IMR-90 (cell line): ENCODE measurements at regions not wholly inside any gene's neighbourhood (a gene's known extent, or its start where the extent isn't known, plus 50 kb on each side); places are given as distances from the start of the nearest gene placed in this dataset.

Experiments
- ATAC-seq: fragments of 200-7000 bp; cut with Tn5 transposase; 2 replicates; pipeline ENCODE4 v1.9.1; 2020; ENCODE audit warnings: low read depth, mild to moderate bottlenecking, moderate library complexity
- BruUV-seq: library from RNA; stranded (reverse); fragments of 400-500 nt; replicated peaks from 2 replicates; lab custom pipeline; 2021; lab: Mats Ljungman, UMichigan
- CTCF ChIA-PET: fragments of 300-600 bp; formaldehyde crosslinking; extraction: SDS; loops from one replicate; lab custom pipeline; 2021; ENCODE audit warnings: antibody characterized with exemption; lab: Yijun Ruan, JAX
- POLR2A ChIA-PET: fragments of 300-600 bp; sonication (Branson Sonifier 250); formaldehyde crosslinking; loops from one replicate; lab custom pipeline; 2022; ENCODE audit warnings: antibody characterized with exemption; ENCODE audit not compliant: unreplicated experiment; lab: Charles Lee
- DNase-seq: peaks from one replicate; pipeline ENCODE4 v3.0.0; 2013
- H2AFZ ChIP-seq: replicated peaks from 2 replicates; pipeline ENCODE3; 2013; ENCODE audit warnings: low read length, mild to moderate bottlenecking; ENCODE audit not compliant: poor library complexity
- H2AK5ac ChIP-seq: 2 replicates; pipeline ENCODE4 v1.6.1; 2013; ENCODE audit warnings: low read depth, low read length, inconsistent platforms
- H2AK9ac ChIP-seq: replicated peaks from 2 replicates; pipeline ENCODE3; 2013; ENCODE audit warnings: mild to moderate bottlenecking, low read depth, low read length, moderate library complexity; ENCODE audit not compliant: poor library complexity
- H2BK120ac ChIP-seq: 2 replicates; pipeline ENCODE4 v1.6.1; 2013; ENCODE audit warnings: low read depth, low read length, inconsistent platforms
- H2BK15ac ChIP-seq: 3 replicates; pipeline ENCODE4 v1.6.1; 2013; ENCODE audit warnings: low read depth, low read length, inconsistent platforms
- H2BK20ac ChIP-seq: 2 replicates; pipeline ENCODE4 v1.6.1; 2013; ENCODE audit warnings: low read depth, mild to moderate bottlenecking, inconsistent platforms, low read length, moderate library complexity
- H2BK5ac ChIP-seq: 2 replicates; pipeline ENCODE4 v1.6.1; 2013; ENCODE audit warnings: mild to moderate bottlenecking, low read depth, low read length, inconsistent platforms; ENCODE audit not compliant: poor library complexity, severe bottlenecking
- H3K14ac ChIP-seq: replicated peaks from 2 replicates; pipeline ENCODE4 v1.6.1; 2013; ENCODE audit warnings: low read depth, low read length, inconsistent platforms
- H3K18ac ChIP-seq: 2 replicates; pipeline ENCODE4 v1.6.1; 2013; ENCODE audit warnings: low read depth, low read length, control low read depth
- H3K23ac ChIP-seq: 2 replicates; pipeline ENCODE4 v1.6.1; 2013; ENCODE audit warnings: low read depth, low read length, inconsistent platforms
- H3K27ac ChIP-seq: 2 replicates; pipeline ENCODE4 v1.5.1; 2013; ENCODE audit warnings: mild to moderate bottlenecking, control low read depth, low read length; ENCODE audit not compliant: insufficient read depth
- H3K27me3 ChIP-seq: 2 replicates; pipeline ENCODE4 v1.6.1; 2013; ENCODE audit warnings: low read length; ENCODE audit not compliant: control insufficient read depth, insufficient read depth
- H3K36me3 ChIP-seq: 2 replicates; pipeline ENCODE4 v1.6.1; 2013; ENCODE audit warnings: low read length, mixed read lengths; ENCODE audit not compliant: control insufficient read depth, insufficient read depth
- H3K4ac ChIP-seq: 2 replicates; pipeline ENCODE4 v1.6.1; 2013; ENCODE audit warnings: low read depth, low read length, inconsistent platforms
- H3K4me1 ChIP-seq: 2 replicates; pipeline ENCODE4 v1.6.1; 2013; ENCODE audit warnings: low read length, mixed read lengths; ENCODE audit not compliant: control insufficient read depth, insufficient read depth
- H3K4me2 ChIP-seq: 2 replicates; pipeline ENCODE4 v1.6.1; 2013; ENCODE audit warnings: low read depth, mild to moderate bottlenecking, control low read depth, low read length, moderate library complexity
- H3K4me3 ChIP-seq: 2 replicates; pipeline ENCODE4 v1.5.1; 2013; ENCODE audit warnings: low read depth, mild to moderate bottlenecking, control low read depth, low read length, moderate library complexity; ENCODE audit not compliant: insufficient read depth
- H3K56ac ChIP-seq: 2 replicates; pipeline ENCODE4 v1.6.1; 2013; ENCODE audit warnings: low read length, inconsistent platforms; ENCODE audit not compliant: insufficient read depth; ENCODE audit errors: extremely low read depth
- H3K79me1 ChIP-seq, 2 experiments: 2 replicates each; pipeline ENCODE4 v1.6.1; 2013; ENCODE audit warnings: low read length in 2 of 2, inconsistent platforms in 1 of 2, low read depth in 1 of 2
- H3K9ac ChIP-seq: 2 replicates; pipeline ENCODE4 v1.6.1; 2013; ENCODE audit warnings: low read depth, low read length, control low read depth
- H3K9me1 ChIP-seq: 2 replicates; pipeline ENCODE4 v1.6.1; 2013; ENCODE audit warnings: low read length, inconsistent platforms; ENCODE audit not compliant: insufficient read depth
- H3K9me3 ChIP-seq: 2 replicates; pipeline ENCODE4 v1.6.1; 2013; ENCODE audit warnings: low read length; ENCODE audit not compliant: control insufficient read depth, insufficient read depth
- H4K20me1 ChIP-seq: 2 replicates; pipeline ENCODE4 v1.6.1; 2013; ENCODE audit warnings: low read length, inconsistent platforms; ENCODE audit not compliant: insufficient read depth
- H4K5ac ChIP-seq: 2 replicates; pipeline ENCODE4 v1.6.1; 2013; ENCODE audit warnings: mild to moderate bottlenecking, low read depth, low read length, control low read depth
- H4K8ac ChIP-seq, 2 experiments: 2 replicates each; pipeline ENCODE4 v1.6.1; 2013; ENCODE audit warnings: low read depth in 2 of 2, low read length in 2 of 2, control low read depth in 1 of 2, inconsistent platforms in 1 of 2
- H4K91ac ChIP-seq: 2 replicates; pipeline ENCODE4 v1.6.1; 2013; ENCODE audit warnings: low read depth, low read length, inconsistent platforms; ENCODE audit not compliant: insufficient read depth
- RAD21 ChIP-seq: IDR thresholded peaks from 2 replicates; pipeline ENCODE4 v1.6.1; 2012; ENCODE audit warnings: low read length, improper control_type of control experiment
- dilution Hi-C: fragments of 300-500 bp; cut with HindIII; formaldehyde crosslinking; loops from one replicate; pipeline ENCODE4 v1.14.3; 2018; ENCODE audit warnings: low sequenced_read_pairs; ENCODE audit not compliant: unreplicated experiment
- in situ Hi-C: fragments of 300-500 bp; cut with MboI; formaldehyde crosslinking; loops from 3 replicates; pipeline ENCODE4 v1.14.3; 2019; ENCODE audit warnings: low sequenced_read_pairs, inconsistent platforms, mixed read lengths
- intact Hi-C: fragments of 100-400 bp; cut with micrococcal nuclease; formaldehyde crosslinking; loops from 2 replicates; pipeline ENCODE4 v1.10.0; 2022
- TF ChIP-seq, protein P1 (sequence below): fragments of 150-350 bp; IDR thresholded peaks from 2 replicates; pipeline ENCODE4 v1.6.1; 2017; ENCODE audit warnings: mild to moderate bottlenecking, antibody characterized with exemption, low read length, low read depth
- TF ChIP-seq, protein P2 (sequence below): fragments of 150-350 bp; IDR thresholded peaks from 2 replicates; pipeline ENCODE4 v1.6.1; 2016; ENCODE audit warnings: low read depth, mild to moderate bottlenecking, low read length, moderate library complexity, borderline replicate concordance

DNA sequence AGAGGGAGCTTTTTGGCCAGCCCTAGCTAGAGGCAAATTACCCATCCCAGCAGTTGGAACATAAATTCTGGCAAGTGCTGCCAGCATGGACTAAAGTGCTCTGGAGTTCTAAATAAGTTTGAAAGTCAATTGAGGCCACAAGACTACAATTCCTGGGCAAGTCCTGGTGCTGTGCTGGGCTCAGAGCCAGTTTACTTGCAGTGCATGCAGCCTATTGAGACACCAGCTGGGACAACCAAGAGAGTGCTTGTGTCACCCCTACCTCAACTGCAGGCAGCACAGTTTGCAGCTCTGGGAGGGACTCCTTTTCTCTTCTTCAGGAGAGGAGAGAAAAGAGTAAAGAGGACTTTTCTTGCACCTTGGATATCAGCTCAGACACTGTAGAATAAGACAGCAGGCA lies 277.2 kb upstream of the TMEFF2 start:
- no peaks in the 10 kb centered on the region for H4K20me1 ChIP-seq

More for the DNA sequence above, 277.2 kb upstream of the TMEFF2 start:
- Histone ChIP-seq H4K5ac (no peak overlapping the region), H2BK20ac (no peak overlapping the region), H3K4ac (no peak overlapping the region), H3K9me1 (no peaks in the 10 kb centered on the region), H3K18ac (no peak overlapping the region), H3K56ac (no peak overlapping the region), H3K4me1 (no peaks in the 10 kb centered on the region), H3K79me1 (no peaks in the 10 kb centered on the region), H3K9me3 (peaks cover 1% of the 10 kb centered on the region; the same call in 1 of the 2 replicates), H2BK15ac (no peak overlapping the region), H2BK5ac (no peak overlapping the region), H3K14ac (no peak overlapping the region), H3K4me3 (no peak overlapping the region), H4K91ac (no peak overlapping the region), H3K9ac (no peak overlapping the region), H2AK5ac (no peak overlapping the region), H2BK120ac (no peak overlapping the region), H3K27me3 (no peaks in the 10 kb centered on the region), H4K8ac (no peak overlapping the region), H2AK9ac (no peak overlapping the region), H3K27ac (no peak overlapping the region), H3K23ac (no peak overlapping the region), H2AFZ (no peak overlapping the region), H3K36me3 (no peaks in the 10 kb centered on the region), H3K4me2 (no peak overlapping the region)
- no peak for ATAC-seq
- intact Hi-C loops (no loop called here), dilution Hi-C loops (no loop called here), in situ Hi-C loops (no loop called here)
- TF ChIP-seq, protein P1, sequence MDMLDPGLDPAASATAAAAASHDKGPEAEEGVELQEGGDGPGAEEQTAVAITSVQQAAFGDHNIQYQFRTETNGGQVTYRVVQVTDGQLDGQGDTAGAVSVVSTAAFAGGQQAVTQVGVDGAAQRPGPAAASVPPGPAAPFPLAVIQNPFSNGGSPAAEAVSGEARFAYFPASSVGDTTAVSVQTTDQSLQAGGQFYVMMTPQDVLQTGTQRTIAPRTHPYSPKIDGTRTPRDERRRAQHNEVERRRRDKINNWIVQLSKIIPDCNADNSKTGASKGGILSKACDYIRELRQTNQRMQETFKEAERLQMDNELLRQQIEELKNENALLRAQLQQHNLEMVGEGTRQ, result no peak
- TF ChIP-seq RAD21, result no peak
- TF ChIP-seq, protein P2, sequence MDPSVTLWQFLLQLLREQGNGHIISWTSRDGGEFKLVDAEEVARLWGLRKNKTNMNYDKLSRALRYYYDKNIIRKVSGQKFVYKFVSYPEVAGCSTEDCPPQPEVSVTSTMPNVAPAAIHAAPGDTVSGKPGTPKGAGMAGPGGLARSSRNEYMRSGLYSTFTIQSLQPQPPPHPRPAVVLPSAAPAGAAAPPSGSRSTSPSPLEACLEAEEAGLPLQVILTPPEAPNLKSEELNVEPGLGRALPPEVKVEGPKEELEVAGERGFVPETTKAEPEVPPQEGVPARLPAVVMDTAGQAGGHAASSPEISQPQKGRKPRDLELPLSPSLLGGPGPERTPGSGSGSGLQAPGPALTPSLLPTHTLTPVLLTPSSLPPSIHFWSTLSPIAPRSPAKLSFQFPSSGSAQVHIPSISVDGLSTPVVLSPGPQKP, result no peak
- no peak for DNase-seq
- ChIA-PET POLR2A (no interaction called here), CTCF (no interaction called here)
- BruUV-seq, result no TSS peak
